Right atrium auricular region (tissue), 2 donors: ENCODE measurements at regions not wholly inside any gene's neighbourhood (a gene's known extent, or its start where the extent isn't known, plus 50 kb on each side); places are given as distances from the start of the nearest gene placed in this dataset.
A peak's percentile ranks its signal among the peaks of the same experiment; 100 is the strongest.

ENCODE experiments used
- DNase-seq: peaks from one replicate; pipeline ENCODE4 v3.0.0-alpha.2; 2019; ENCODE audit warnings: low spot score
- H3K27ac ChIP-seq, 2 donors: fragments of 200-600 bp; sonication (generic); 1 replicate in 1 of 2; 2 replicates in 1 of 2; pipeline ENCODE4 v1.5.1; 2016 to 2019
- H3K27me3 ChIP-seq, 2 donors: fragments of 200-600 bp; sonication (generic); one replicate each; pipeline versions ENCODE4 v1.5.1 to v1.6.0; 2017 to 2019
- H3K36me3 ChIP-seq: fragments of 200-600 bp; sonication (generic); one replicate; pipeline ENCODE4 v1.5.1; 2016
- H3K4me1 ChIP-seq, 2 donors: fragments of 200-600 bp; sonication (generic); one replicate each; pipeline versions ENCODE4 v1.5.1 to v1.6.0; 2017 to 2019
- H3K4me3 ChIP-seq, 2 donors: fragments of 200-600 bp; sonication (generic); 1 replicate in 1 of 2; 2 replicates in 1 of 2; pipeline ENCODE4 v1.5.1; 2017 to 2019; ENCODE audit warnings: mild to moderate bottlenecking in 1 of 2, moderate library complexity in 1 of 2
- H3K9me3 ChIP-seq, 2 donors: fragments of 200-600 bp; sonication (generic); one replicate each; pipeline ENCODE4 v1.5.1; 2019
- CTCF ChIP-seq, 2 donors: fragments of 200-600 bp; sonication (generic); IDR thresholded peaks; one replicate each; pipeline ENCODE4 v1.5.1; 2019; ENCODE audit warnings: antibody characterized with exemption in 2 of 2

- peaks cover 0 to 35% of the 10 kb centered on the region in 2 donors for H3K4me1 ChIP-seq
- DNase-seq = no peak
- no peaks in the 10 kb centered on the region for H3K9me3 ChIP-seq
- no peaks in the 10 kb centered on the region for H3K36me3 ChIP-seq
- TF ChIP-seq CTCF (IDR thresholded peaks at IDR 0.05) = peak in 1 of 2 donors; percentile 47
- H3K27ac ChIP-seq = no peak overlapping the region
- peaks cover 6% of the 10 kb centered on the region in 2 donors for H3K27me3 ChIP-seq
- no peak overlapping the region for H3K4me3 ChIP-seq
These were observed 149.0 kb upstream of the ZNF536 start for GRCh38 chr19:30222992-30223865.

- DNase-seq = no peak
- Histone ChIP-seq H3K4me1 (peaks cover 0 to 42% of the 10 kb centered on the region in 2 donors), H3K9me3 (no peaks in the 10 kb centered on the region), H3K4me3 (no peak overlapping the region), H3K36me3 (no peaks in the 10 kb centered on the region), H3K27me3 (peaks cover 6% of the 10 kb centered on the region in 2 donors), H3K27ac (no peak overlapping the region)
- TF ChIP-seq CTCF (IDR thresholded peaks at IDR 0.05) = no peak
These were observed 148.1 kb upstream of the ZNF536 start for GRCh38 chr19:30223866-30224688.

- DNase-seq = no peak
- no peak overlapping the region for H3K27ac ChIP-seq
- TF ChIP-seq CTCF (IDR thresholded peaks at IDR 0.05) = no peak
- H3K4me3 ChIP-seq = peak overlapping the region; percentile 30 to 64
- no peaks in the 10 kb centered on the region for H3K9me3 ChIP-seq
- peaks cover 6% of the 10 kb centered on the region in 2 donors for H3K27me3 ChIP-seq
- no peaks in the 10 kb centered on the region for H3K36me3 ChIP-seq
- H3K4me1 ChIP-seq = peaks cover 0 to 49% of the 10 kb centered on the region in 2 donors
These were observed 147.2 kb upstream of the ZNF536 start for GRCh38 chr19:30224689-30225606.

- Histone ChIP-seq H3K27ac (peak overlapping the region in 1 of 2 donors; percentile 14), H3K4me1 (peaks cover 0 to 49% of the 10 kb centered on the region in 2 donors), H3K4me3 (peak overlapping the region; percentile 30 to 64), H3K27me3 (peaks cover 6% of the 10 kb centered on the region in 2 donors), H3K36me3 (no peaks in the 10 kb centered on the region), H3K9me3 (no peaks in the 10 kb centered on the region)
- TF ChIP-seq CTCF (IDR thresholded peaks at IDR 0.05) = no peak
- no peak for DNase-seq
These were observed 146.3 kb upstream of the ZNF536 start for GRCh38 chr19:30225676-30226463.
